K562 (cell line): ENCODE measurements at regions not wholly inside any gene's neighbourhood (a gene's known extent, or its start where the extent isn't known, plus 50 kb on each side); places are given as distances from the start of the nearest gene placed in this dataset.
"Not testable (repeated sequence)": the region's sequence is repeated elsewhere in the genome, so short reads cannot be mapped to it uniquely, and the experiment has no call there.

Source experiments
- ATAC-seq: fragments of 200-7000 bp; cut with Tn5 transposase; 3 replicates; pipeline ENCODE4 v1.9.1; 2020; ENCODE audit warnings: moderate library complexity
- BruUV-seq: library from RNA; stranded (reverse); fragments of 400-500 nt; replicated peaks from 2 replicates; lab custom pipeline; 2021; lab: Mats Ljungman, UMichigan
- CTCF ChIA-PET: fragments of 300-600 bp; formaldehyde crosslinking; extraction: SDS; loops from one replicate; lab custom pipeline; 2021; ENCODE audit warnings: low intra/inter-chr PET ratio; lab: Yijun Ruan, JAX
- POLR2A ChIA-PET: fragments of 300-600, 350-650 bp; sonication (Branson Sonifier 250); formaldehyde crosslinking; extraction: SDS; loops from one replicate; lab custom pipeline; 2021; ENCODE audit warnings: antibody characterized with exemption, inconsistent platforms; lab: Yijun Ruan, JAX
- DNase-seq, 4 experiments: peaks; one replicate each; pipeline versions ENCODE4 v3.0.0 to v3.0.0-alpha.2; 2011 to 2018; ENCODE audit warnings: low spot score in 3 of 4, mixed read lengths in 3 of 4; ENCODE audit errors: extremely low read depth in 1 of 4
- FAIRE-seq: peaks from 2 replicates; lab custom pipeline; 2011; peaks lifted over from hg19 to GRCh38; lab: Jason Lieb, UNC
- H2AFZ ChIP-seq: 2 replicates; pipeline ENCODE4 v1.6.0; 2011; ENCODE audit warnings: low read depth, low read length, control low read depth, inconsistent platforms
- H3K27ac ChIP-seq: fragments of 200-600 bp; 3 replicates; pipeline ENCODE4 v1.8.0; 2011; ENCODE audit warnings: low read depth, mild to moderate bottlenecking, control low read depth, inconsistent platforms, low read length, moderate library complexity, mixed read lengths; ENCODE audit errors: extremely low read depth
- H3K27me3 ChIP-seq, 2 experiments: fragments of 300-600 bp in 1 of 2; 2 replicates in 1 of 2; 3 replicates in 1 of 2; pipeline versions ENCODE4 v1.6.0 to v1.8.0; 2011; ENCODE audit warnings: inconsistent platforms in 2 of 2, low read length in 2 of 2, mild to moderate bottlenecking in 1 of 2, mixed read lengths in 1 of 2, moderate library complexity in 1 of 2; ENCODE audit not compliant: control insufficient read depth in 2 of 2, insufficient read depth in 2 of 2
- H3K36me3 ChIP-seq: fragments of 300-600 bp; 3 replicates; pipeline ENCODE4 v1.8.0; 2011; ENCODE audit warnings: mild to moderate bottlenecking, low read length, inconsistent platforms; ENCODE audit not compliant: control insufficient read depth, insufficient read depth
- H3K4me1 ChIP-seq, 2 experiments: fragments of 200-600 bp in 1 of 2; replicated peaks in 1 of 2; 2 replicates in 1 of 2; 3 replicates in 1 of 2; pipeline versions ENCODE4 v1.5.1 to v1.8.0; 2011; ENCODE audit warnings: inconsistent platforms in 2 of 2, low read length in 2 of 2, mild to moderate bottlenecking in 1 of 2, mixed read lengths in 1 of 2, moderate library complexity in 1 of 2; ENCODE audit not compliant: control insufficient read depth in 2 of 2, insufficient read depth in 2 of 2
- H3K4me2 ChIP-seq: 2 replicates; pipeline ENCODE4 v1.6.1; 2011; ENCODE audit warnings: low read length, control low read depth, inconsistent platforms, mixed read lengths; ENCODE audit not compliant: insufficient read depth
- H3K4me3 ChIP-seq: fragments of 200-600 bp; sonication (generic), shearing (Covaris generic); 2 replicates; pipeline ENCODE4 v1.5.1; 2016; ENCODE audit warnings: control low read depth, inconsistent platforms
- H3K79me2 ChIP-seq: fragments of 200-600 bp; 3 replicates; pipeline ENCODE4 v1.8.0; 2011; ENCODE audit warnings: low read length, inconsistent platforms; ENCODE audit not compliant: control insufficient read depth, insufficient read depth
- H3K9ac ChIP-seq, 2 experiments: 2 replicates each; pipeline versions ENCODE4 v1.6.0 to v1.6.1; 2011; ENCODE audit warnings: low read depth in 2 of 2, low read length in 2 of 2, control low read depth in 1 of 2, inconsistent platforms in 1 of 2, mild to moderate bottlenecking in 1 of 2, mixed read lengths in 1 of 2; ENCODE audit not compliant: insufficient read depth in 1 of 2
- H3K9me1 ChIP-seq: one replicate; pipeline ENCODE4 v1.6.0; 2011; ENCODE audit warnings: inconsistent platforms, mild to moderate bottlenecking, low read length, moderate library complexity; ENCODE audit not compliant: control insufficient read depth, insufficient read depth
- H3K9me3 ChIP-seq: replicated peaks from 2 replicates; pipeline ENCODE4 v1.5.1; 2011; ENCODE audit warnings: low read depth, low read length, inconsistent platforms; ENCODE audit not compliant: control insufficient read depth, insufficient read depth
- H4K20me1 ChIP-seq: replicated peaks from 2 replicates; pipeline ENCODE4 v1.6.1; 2011; ENCODE audit warnings: low read length, inconsistent platforms, mixed read lengths; ENCODE audit not compliant: control insufficient read depth, insufficient read depth
- NR2C1 ChIP-seq, 2 experiments: fragments of 450-650 bp; IDR thresholded peaks; 2 replicates each; pipeline ENCODE4 v1.6.1; 2017; ENCODE audit warnings: mild to moderate bottlenecking in 2 of 2, antibody characterized with exemption in 1 of 2, inconsistent platforms in 1 of 2, missing compliant biosample characterization in 1 of 2, missing genetic modification characterization in 1 of 2
- RFX1 ChIP-seq: fragments of 450-650 bp; IDR thresholded peaks from 2 replicates; pipeline ENCODE4 v1.6.1; 2016; ENCODE audit warnings: mild to moderate bottlenecking, moderate library complexity
- ZNF431 ChIP-seq: sonication (generic); formaldehyde crosslinking; IDR thresholded peaks from 2 replicates; pipeline ENCODE4 v1.8.0; 2022; ENCODE audit warnings: mild to moderate bottlenecking, missing genetic modification reagents
- WGBS: fragments of 100-300 bp; shearing (Covaris generic); methylation state at CpG from one replicate; pipeline ENCODE4 v1.1.6; 2016; ENCODE audit warnings: low coverage, mixed read lengths; ENCODE audit not compliant: insufficient coverage; ENCODE audit errors: missing lambda C conversion rate; 5-methylcytosine and 5-hydroxymethylcytosine counted together
- in situ Hi-C: fragments of 300-500 bp; cut with MboI; formaldehyde crosslinking; loops from 4 replicates; pipeline ENCODE4 v1.15.0; 2018; ENCODE audit warnings: inconsistent platforms, mixed read lengths
- intact Hi-C: fragments of 100-400 bp; cut with micrococcal nuclease; formaldehyde crosslinking; loops from 2 replicates; pipeline ENCODE4 v1.14.2; 2022

GRCh38 chr4:119394826-119395225 is 72.9 kb upstream of the FABP2 start:
- POLR2A ChIA-PET, result no interaction called here
- ATAC-seq (peak; percentile 37; the same call in 1 of the 3 replicates), DNase-seq (peak; percentile 3 to 6 (median 4)), FAIRE-seq (no peak)
- intact Hi-C loops (no loop called here), in situ Hi-C loops (no loop called here)
- 7% methylated on average over 5 of the region's 16 CpGs for WGBS
- CTCF ChIA-PET, result no interaction called here
- no peak overlapping the region for H3K4me2 ChIP-seq
- H2AFZ ChIP-seq, result no peak overlapping the region
- H3K27me3 ChIP-seq, result peaks cover 2 to 4% of the 10 kb centered on the region in 2 experiments; a peak in 2 of 5 replicates
- no peak for TF ChIP-seq NR2C1 (IDR thresholded peaks at IDR 0.05)
- TF ChIP-seq NR2C1 (tag; IDR thresholded peaks at IDR 0.05), result no peak
- TF ChIP-seq RFX1, result peak; percentile 27; the same call in 1 of the 2 replicates
- H3K9me1 ChIP-seq, result no peaks in the 10 kb centered on the region
- no peaks in the 10 kb centered on the region for H3K36me3 ChIP-seq
- H3K27ac ChIP-seq, result no peak overlapping the region
- H3K9ac ChIP-seq, result no peak overlapping the region
- no TSS peak for BruUV-seq
- no peaks in the 10 kb centered on the region for H3K9me3 ChIP-seq
- H3K79me2 ChIP-seq, result no peaks in the 10 kb centered on the region
- H4K20me1 ChIP-seq, result no peaks in the 10 kb centered on the region
- peaks cover 0 to 3% of the 10 kb centered on the region in 2 experiments; a peak in 1 of 5 replicates for H3K4me1 ChIP-seq
- H3K4me3 ChIP-seq, result no peak overlapping the region

- H2AFZ ChIP-seq, POLR2A ChIA-PET, H3K4me1 ChIP-seq, H3K79me2 ChIP-seq, DNase-seq, H3K9me3 ChIP-seq, in situ Hi-C loops, intact Hi-C loops, ATAC-seq, H3K4me3 ChIP-seq, H3K27me3 ChIP-seq, H3K9me1 ChIP-seq, H4K20me1 ChIP-seq, H3K27ac ChIP-seq, BruUV-seq, CTCF ChIA-PET, FAIRE-seq, H3K4me2 ChIP-seq, H3K36me3 ChIP-seq, H3K9ac ChIP-seq: not testable (repeated sequence)
- peak; percentile 91 for TF ChIP-seq ZNF431 (CRISPR knock-in tag)
- WGBS, result 5% methylated on average over 2 of the region's 2 CpGs
These were observed 66.9 kb upstream of the FABP2 start for GRCh38 chr4:119388791-119389190.

- peak; percentile 61 for FAIRE-seq
- H3K9me1 ChIP-seq, H3K9me3 ChIP-seq, H3K27ac ChIP-seq, CTCF ChIA-PET, H3K4me3 ChIP-seq, POLR2A ChIA-PET, H3K4me2 ChIP-seq, in situ Hi-C loops, DNase-seq, H3K27me3 ChIP-seq, H3K36me3 ChIP-seq, H3K79me2 ChIP-seq, H4K20me1 ChIP-seq, H3K4me1 ChIP-seq, intact Hi-C loops, H2AFZ ChIP-seq, ATAC-seq, BruUV-seq, H3K9ac ChIP-seq: not testable (repeated sequence)
- 7% methylated on average over 3 of the region's 3 CpGs for WGBS
These were observed 52.7 kb upstream of the FABP2 start for GRCh38 chr4:119374616-119375015.
